GM19035 (cell line): ENCODE measurements at regions not wholly inside any gene's neighbourhood (a gene's known extent, or its start where the extent isn't known, plus 50 kb on each side); places are given as distances from the start of the nearest gene placed in this dataset.
"Not testable (repeated sequence)": the region's sequence is repeated elsewhere in the genome, so short reads cannot be mapped to it uniquely, and the experiment has no call there.

Experiments used
- ATAC-seq: cut with Tn5 transposase; IDR thresholded peaks from one replicate; pipeline ENCODE4 v1.9.1; 2021; ENCODE audit not compliant: unreplicated experiment

DNA sequence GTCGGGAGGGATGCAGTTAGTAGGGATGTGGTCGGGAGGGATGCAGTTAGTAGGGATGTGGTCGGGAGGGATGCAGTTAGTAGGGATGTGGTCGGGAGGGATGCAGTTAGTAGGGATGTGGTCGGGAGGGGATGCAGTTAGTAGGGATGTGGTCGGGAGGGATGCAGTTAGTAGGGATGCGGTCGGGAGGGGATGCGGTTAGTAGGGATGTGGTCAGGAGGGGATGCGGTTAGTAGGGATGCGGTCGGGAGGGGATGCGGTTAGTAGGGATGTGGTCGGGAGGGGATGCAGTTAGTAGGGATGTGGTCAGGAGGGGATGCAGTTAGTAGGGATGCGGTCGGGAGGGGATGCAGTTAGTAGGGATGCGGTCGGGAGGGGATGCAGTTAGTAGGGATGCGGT, 96.2 kb downstream of the BDH1 start:
- ATAC-seq = not testable (repeated sequence)

DNA sequence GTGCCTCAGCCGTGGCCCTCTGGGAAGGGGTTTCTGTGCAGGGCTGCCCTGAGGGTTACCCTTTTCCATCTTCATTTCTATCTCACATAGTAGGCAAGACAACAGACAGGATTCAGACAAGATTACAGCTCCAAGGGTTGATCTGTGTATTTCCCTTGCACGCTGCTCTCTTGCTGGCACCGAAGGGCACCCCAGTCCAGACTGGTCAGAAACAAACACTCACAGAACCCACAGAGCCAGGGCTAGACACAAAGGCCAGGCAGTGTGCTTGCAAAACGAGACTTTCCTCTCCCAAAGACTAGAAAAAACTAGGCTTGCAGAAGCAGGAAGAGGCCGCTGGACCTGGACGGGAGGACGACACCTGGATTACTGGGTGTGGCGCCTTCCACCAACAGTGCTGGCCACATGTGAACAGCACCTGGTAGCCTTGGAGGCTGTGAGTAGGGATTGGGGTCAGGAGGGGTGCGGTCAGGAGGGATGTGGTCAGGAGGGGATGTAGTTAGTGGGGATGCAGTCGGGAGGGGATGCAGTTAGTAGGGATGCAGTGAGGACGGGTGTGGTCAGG, 96.8 kb downstream of the BDH1 start:
- no peak for ATAC-seq

DNA sequence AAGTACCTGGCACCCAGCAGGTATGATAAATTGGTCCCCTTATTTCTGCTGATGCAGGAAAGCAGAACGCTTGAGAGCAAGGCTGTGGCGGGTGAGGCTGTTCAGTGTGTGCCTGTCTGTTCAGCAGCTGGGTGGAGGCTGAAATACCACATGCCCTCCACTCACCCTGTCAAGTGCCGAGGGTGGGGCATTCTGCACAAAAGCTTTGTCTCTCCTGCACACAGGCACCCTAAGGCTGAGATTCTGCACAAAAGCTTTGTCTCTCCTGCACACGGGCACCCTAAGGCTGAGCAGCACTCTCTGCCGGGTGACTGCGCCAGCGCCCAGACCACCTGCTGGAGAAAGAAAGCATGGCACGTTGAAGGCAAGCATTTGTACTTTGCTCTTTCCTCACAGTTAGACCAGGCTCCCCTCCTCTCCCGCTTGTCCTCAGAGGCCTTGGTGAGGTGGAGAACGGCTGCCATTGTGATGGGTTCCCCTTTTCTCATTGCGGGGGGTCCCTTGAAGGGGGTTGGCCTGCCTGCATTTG, 97.5 kb downstream of the BDH1 start:
- ATAC-seq = peak; percentile 48

DNA sequence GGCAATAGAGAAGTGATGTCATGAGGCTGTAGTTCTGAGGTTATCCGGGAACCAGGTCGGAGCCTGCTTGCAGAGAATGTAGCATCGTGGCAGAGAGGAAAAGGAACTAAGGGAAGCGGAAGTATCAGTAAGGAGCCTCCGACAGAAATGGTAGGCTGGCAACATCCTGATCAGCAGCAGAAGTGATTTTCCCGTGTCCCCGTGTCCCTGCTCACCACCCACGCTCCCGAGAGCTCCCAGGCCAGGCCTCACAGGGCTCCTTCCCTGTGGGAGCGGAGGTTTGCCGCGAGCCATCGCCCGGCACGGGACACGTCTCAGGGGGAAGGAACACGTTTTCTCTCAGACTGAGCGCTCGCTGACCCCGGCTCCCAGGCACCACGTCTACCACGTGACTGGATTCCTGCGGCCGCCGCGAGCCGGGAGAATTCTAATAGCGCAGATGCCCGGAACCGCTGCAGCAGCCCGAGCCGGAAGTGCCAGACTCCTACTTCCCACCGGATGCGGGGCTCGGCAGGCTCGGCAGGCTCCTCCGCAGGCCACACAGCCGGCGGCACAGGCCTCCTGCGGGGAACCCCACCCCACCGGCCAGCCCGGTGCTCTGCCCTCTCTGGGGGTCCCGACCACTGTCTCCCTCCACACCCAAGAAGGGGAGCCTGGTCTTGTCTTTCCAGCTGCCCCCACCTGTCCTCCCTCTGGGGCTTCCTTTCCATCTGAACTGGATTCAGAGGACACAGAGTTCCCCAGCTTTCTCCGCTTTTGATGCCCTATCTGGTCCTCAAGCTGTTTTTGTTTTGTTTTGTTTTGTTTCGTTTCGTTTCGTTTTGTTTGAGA, 99.3 kb downstream of the BDH1 start:
- peak; percentile 59 for ATAC-seq

DNA sequence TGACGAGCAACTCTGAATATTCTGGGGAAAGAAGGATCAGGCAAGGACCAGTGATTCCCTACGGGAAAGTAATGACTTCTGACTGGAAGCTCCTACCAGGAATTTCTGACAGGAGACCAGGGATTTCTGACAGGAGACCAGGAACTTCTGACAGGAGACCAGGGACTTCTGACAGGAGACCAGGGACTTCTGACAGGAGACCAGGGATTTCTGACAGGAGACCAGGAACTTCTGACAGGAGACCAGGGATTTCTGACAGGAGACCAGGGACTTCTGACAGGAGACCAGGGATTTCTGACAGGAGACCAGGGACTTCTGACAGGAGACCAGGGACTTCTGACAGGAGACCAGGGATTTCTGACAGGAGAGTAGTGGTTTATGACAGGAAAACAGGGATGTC, 100.9 kb downstream of the BDH1 start:
- ATAC-seq = not testable (repeated sequence)

DNA sequence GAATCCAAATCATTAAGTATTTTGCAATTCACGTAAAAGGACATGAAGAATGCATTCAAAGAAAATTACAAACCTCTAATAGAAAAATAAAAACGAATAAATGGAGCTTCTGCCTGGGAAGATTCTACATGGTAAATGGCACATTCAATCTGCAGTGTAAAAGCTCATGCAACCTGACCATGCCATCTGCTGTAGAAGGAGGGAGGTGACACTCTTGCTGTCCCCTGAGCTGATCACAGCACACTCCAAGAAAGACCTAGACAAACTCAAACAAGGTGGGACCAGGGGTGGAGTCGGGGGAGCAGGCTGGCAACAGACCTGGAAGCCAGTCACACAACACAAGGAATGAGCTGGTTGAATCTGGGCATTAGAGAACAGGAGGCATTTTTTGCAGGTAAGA, 101.8 kb downstream of the BDH1 start:
- ATAC-seq = no peak

DNA sequence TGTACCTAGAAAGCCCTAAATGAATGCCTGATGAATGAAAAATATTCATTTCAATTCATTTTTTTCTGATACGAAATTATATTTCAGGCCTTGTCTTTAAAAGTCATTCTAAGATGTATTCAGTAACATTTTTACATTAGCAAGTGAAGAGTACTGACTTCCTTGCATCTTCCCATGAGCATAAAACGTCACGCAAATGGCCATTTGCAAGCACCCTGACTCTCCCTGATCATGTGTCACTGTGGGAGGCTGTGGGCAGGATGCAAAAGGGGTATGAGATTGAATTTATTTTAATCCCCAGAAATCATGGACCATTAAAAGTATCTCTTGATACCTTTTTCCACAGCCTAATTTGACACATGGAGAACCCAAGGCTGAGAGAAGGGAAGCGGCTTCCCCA, 105.0 kb downstream of the BDH1 start:
- ATAC-seq = no peak

DNA sequence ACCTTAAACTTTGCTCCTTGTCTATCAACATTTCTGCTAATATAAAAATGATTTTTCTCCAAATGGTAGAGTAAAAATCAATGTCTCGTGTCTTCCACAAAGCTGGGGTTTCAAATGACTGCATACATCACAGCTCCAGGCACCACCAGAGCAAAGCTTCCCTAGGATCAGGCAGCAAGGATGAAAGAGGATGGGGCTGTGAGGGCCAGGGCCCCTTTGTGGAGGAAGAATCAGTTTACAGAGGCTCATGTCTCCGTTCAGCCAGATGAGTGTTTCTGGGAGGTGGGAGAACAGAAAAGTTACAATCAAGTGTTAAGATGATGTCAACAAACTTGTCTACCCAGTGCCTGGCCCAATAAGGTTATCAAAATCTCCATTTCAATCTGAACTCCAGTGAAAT, 105.5 kb downstream of the BDH1 start:
- no peak for ATAC-seq

DNA sequence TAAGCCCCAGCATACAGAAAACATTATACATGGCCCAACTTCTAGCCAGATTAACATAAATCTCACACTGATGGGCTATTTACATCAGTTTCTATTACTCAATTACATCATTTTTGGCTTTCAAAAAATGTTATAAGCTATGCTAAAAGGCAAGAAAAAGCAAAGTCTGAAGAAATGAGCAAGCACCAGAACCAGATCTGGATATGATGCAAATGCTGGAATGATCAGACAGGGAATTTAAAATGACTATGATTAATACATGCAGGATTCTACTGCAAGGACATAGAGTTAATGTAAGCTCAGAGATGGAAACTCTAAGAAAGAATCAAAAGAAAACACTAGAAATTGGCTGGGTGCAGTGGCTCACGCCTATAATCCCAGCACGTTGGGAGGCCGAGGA, 106.6 kb downstream of the BDH1 start:
- ATAC-seq = not testable (repeated sequence)

DNA sequence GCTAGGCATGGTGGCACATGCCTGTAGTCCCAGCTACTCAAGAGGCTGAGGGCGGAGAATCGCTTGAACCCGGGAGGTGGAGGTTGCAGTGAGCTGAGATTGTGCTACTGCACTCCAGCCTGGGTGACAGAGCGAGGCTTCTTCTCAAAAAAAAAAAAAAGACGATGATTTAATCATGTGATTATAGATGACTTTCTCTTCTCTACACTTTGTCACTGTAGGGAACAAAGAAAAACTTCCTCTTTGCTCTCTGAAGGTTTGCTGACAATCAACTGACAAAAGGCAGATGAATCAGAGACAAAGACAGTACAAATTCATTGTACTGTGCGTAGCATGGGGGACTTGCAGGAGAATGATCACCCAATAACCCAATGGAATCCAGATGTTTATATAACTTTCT, 108.0 kb downstream of the BDH1 start:
- not testable (repeated sequence) for ATAC-seq

DNA sequence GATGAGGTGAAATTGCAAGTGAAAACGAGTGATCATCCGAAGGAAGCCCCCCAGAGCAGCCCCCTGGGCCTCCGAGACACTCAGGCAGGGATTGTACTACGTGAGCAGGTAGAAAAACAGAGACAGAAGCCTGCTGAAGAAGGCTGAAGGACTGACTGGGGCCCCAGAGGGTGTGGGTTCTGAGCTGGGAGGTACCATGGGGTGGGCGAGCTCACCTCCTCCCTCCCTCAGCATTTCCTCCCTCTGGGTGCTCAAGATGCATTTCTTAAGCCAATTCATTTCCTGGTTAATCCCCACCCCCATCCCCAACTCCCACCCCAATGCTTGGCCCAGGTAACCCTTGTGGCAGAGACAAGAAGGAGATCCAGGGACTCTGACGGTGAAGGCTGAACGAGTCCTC, 108.7 kb downstream of the BDH1 start:
- no peak for ATAC-seq

DNA sequence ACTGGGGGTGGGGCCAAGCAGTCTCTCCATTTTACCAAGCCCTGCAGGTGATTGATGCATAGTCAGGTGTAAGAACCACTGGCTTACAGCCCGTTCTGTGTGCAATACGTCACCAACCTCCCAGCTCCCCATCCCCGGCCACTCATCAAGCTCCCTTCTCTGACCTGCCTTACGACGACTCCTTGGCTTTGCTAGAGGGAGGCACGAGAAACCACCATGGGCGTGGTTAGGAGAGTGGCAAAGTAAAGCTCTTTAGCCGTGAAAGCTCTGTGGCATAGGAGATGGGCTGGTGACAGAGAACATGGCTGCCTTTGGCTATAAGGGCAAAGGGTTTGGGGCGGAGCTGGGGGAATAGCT, 109.1 kb downstream of the BDH1 start:
- no peak for ATAC-seq

DNA sequence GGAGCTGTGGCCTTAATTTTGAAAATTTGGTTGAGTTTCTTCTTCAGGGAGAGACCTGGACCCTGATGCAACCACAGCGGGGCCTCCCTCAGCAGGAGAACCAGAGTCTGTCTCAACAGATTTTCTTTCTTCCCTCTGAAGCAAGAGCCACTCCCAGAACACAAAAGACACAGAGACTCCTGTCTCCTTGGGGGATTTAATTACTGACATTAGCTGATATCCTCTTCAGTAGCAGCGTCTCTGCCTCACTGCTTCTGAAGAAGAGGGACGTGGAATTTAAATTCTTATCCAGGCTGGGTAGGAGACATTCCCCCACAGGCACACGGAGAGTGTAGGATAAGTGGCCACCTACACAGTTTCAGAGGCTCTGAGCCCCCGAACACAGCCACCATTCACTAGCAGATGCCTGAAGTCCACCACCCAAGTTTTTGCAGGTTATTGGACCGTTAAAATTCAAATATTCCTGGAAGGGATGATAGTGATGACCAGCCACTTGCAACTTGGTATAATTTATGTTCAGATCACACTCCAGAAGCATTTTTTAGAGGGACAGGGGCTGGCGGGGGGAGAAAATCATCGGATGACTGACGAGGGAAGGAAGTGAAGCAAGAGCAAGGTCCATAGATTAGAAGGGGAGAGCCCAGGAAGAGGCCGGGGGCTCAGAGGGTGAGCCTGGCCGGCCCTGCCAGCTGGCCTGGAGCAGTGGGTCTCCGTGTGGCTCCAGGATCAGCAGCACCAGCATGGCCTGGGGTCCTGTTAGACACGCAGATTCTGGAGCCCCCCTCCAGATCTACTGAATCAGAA, 109.7 kb downstream of the BDH1 start:
- ATAC-seq = no peak

DNA sequence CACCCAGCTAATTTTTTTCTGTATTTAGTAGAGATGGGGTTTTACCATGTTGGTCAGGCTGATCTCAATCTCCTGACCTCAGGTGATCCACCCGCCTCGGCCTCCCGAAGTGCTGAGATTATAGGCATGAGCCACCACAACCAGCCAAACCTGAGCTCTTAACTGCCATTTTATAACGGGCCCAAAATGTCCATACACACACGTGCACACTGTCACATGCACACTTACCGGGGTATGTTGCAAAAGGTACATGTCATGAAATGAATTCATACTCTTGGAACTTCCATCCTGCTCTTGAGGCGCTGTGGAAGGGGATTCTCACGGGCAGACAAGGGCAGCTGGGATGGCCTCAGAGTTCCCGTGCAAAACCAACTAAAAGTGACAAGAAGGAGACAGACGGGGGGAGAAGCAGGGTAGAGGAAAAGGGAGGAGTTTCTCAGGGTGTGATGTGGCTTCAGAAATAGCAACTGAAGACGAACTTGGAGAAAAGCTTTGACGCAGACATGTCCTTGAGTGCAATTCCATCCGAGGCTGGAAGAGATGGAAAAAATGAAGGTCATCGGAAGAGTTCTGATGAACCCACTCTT, 110.9 kb downstream of the BDH1 start:
- no peak for ATAC-seq

DNA sequence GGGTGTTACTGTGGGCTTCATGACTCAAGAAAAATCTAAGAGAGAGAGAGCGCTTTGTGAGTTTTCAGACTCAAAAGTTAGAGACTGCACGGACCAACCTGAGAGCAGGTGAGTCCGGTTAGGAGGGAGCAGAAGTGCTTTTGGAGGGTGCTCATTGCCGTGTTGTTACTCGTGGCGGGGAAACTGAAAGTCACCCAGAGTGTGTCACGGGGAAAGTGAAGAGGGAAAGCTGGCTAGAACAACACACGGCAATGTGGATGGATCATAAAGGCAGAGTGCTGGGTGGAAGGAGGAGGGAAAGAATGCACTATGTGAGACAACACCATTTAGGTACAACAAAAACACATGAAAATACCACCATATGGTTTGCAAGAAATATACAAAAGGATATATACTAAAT, 112.3 kb downstream of the BDH1 start:
- no peak for ATAC-seq

DNA sequence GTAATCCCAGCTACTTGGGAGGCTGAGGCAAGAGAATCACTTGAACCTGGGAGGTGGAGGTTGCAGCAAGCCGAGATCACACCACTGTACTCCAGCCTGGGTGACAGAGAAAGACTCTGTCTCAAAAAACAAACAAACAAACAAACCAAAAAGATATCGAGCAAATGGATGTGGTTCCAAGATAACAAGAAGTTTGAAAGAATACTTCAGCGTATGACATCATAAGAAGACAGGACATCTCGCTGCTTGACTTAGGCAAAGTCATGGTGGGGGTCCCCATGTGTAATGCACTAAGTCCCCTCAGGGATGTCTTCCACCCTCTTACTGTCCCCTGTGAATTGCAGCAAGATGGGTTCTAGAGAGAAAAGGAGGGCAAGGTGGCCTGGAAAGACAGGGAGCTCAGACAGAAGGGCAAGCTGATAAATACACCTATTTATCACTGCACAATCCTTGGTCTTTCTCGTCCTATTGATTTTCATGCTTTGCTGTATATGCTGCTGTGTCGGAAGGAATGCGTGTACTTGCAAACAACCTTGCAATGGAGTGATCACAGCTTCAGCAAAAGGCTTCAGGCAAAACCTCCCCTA, 115.0 kb downstream of the BDH1 start:
- ATAC-seq = no peak

DNA sequence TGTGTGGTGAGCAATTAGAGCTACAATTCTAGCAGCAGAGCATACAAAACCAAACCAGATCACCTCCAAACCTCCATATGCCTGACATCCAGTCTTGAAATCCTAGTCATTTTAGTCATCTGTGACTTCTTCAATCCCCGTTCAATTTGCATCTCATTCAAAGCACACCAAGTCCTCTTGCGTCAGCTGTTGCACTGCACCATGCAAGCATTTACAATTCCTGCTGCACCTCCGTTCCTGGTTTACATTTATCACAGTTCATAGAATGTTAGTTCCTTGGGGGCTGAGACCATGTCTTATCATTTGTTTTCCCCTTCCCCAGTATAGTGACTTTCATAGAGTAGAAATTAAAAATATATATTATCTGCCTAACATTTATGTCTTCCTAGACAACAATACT, 116.9 kb downstream of the BDH1 start:
- no peak for ATAC-seq

DNA sequence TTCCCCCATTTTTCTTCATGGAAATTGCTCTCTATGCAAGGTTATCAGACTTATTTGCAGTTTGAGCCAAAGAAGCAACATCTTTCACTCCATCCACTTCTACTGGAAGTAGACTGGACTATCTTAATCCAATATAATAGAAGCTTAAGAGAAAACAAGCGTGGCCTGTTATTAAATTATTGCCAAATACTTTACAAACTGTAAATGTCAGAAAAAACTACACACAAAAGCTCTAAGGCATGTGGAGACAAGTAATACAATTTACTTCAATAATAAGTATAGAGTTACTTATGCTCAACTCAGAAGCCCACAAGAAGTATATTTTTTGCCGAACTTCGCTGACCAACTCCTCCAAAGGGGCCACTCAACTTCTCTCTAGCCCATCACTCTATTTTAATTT, 120.3 kb downstream of the BDH1 start:
- ATAC-seq = no peak

DNA sequence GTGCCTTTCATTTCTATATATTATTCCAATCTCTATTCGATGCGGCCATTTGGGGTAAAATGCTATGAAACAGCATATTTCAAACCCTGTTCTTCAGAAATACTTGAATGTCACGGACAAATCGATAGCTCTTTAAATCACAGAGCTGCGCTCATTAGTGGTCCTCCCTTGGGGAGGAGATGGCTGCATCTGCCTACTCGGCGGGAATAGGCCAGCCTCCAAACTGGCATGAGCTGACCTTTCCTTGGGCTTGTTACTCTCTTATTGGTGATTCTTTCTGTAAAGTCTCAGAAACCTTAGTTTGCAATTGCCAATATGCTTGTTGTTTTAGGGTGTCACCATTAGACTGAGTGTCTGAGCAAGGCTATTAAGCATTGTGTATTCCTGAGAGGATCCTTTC, 120.9 kb downstream of the BDH1 start:
- no peak for ATAC-seq

DNA sequence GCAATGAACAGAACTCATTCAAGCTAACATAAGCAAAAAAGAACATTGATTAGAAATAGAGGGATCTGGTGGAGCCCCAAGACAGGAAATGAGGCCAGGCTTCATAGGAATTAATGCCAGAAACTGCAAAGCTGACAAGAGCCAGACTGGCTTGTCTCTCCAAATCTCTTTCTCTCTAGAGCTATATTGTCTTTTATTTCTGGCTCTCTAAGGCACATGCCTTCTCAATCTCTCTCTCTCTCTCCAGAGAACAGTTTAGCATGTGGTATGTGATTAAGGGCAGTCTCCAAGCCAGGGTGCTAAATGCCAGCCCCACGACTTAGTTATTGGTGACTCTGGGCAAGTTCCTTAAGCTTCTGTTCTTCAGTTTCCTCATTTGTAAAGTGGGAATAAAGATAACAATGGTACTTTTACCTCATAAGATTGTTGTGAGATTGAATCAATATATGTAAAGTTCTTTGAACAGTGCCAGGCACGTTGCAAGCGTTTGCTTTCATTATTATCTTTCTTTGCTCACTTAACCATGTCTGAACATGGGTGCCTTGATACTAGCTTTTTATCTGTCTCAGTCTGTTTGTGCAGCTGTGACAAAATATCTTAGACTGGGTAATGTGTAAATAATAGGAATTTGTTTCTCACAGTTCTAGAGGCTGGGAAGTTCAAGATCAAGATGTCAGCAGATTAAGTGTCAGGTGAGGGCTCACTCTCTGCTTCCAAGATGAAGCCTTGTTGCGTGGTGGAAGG, 123.2 kb downstream of the BDH1 start:
- no peak for ATAC-seq
